NB4 (cell line): ENCODE measurements at regions not wholly inside any gene's neighbourhood (a gene's known extent, or its start where the extent isn't known, plus 50 kb on each side); places are given as distances from the start of the nearest gene placed in this dataset.

Experiments
- MYC ChIP-seq: IDR thresholded peaks from 2 replicates; pipeline ENCODE4 v1.6.1; 2011; ENCODE audit warnings: low read depth, low read length
- POLR2A ChIP-seq: IDR thresholded peaks from 2 replicates; pipeline ENCODE4 v1.6.1; 2011; ENCODE audit warnings: mild to moderate bottlenecking; ENCODE audit not compliant: insufficient read length; ENCODE audit errors: extremely low read depth
- TF ChIP-seq, protein P1 (sequence below): IDR thresholded peaks from one replicate; pipeline ENCODE4 v1.5.1; 2012; ENCODE audit warnings: low read depth, low read length
- TF ChIP-seq, protein P2 (sequence below): IDR thresholded peaks from 2 replicates; pipeline ENCODE4 v1.6.1; 2011; ENCODE audit warnings: low read depth, low read length

DNA sequence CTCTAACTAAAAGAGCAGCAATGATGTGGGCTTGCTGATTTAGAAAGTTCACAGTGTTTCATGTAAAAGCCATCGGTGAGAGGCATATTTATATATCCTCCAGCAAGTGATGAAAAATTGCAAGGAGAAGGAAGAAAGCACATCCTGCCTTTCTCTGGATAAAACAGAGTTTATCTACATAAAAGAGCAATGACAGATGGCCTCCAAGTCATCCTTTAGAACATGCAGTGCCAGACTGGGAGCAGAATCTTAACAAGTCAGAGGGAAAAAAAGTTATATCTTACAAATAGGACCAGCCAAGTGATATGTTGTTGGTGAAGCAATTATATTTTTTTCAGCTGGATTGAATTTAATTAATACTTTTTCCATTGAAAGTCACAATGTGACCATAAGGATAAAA, 253.8 kb upstream of the MGMT start:
- TF ChIP-seq, protein P1, sequence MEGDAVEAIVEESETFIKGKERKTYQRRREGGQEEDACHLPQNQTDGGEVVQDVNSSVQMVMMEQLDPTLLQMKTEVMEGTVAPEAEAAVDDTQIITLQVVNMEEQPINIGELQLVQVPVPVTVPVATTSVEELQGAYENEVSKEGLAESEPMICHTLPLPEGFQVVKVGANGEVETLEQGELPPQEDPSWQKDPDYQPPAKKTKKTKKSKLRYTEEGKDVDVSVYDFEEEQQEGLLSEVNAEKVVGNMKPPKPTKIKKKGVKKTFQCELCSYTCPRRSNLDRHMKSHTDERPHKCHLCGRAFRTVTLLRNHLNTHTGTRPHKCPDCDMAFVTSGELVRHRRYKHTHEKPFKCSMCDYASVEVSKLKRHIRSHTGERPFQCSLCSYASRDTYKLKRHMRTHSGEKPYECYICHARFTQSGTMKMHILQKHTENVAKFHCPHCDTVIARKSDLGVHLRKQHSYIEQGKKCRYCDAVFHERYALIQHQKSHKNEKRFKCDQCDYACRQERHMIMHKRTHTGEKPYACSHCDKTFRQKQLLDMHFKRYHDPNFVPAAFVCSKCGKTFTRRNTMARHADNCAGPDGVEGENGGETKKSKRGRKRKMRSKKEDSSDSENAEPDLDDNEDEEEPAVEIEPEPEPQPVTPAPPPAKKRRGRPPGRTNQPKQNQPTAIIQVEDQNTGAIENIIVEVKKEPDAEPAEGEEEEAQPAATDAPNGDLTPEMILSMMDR = no peak
- TF ChIP-seq POLR2A (no peak), MYC (no peak)
- TF ChIP-seq, protein P2, sequence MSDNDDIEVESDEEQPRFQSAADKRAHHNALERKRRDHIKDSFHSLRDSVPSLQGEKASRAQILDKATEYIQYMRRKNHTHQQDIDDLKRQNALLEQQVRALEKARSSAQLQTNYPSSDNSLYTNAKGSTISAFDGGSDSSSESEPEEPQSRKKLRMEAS = no peak
